Endothelial cell of umbilical vein (primary cell): ENCODE measurements at regions not wholly inside any gene's neighbourhood (a gene's known extent, or its start where the extent isn't known, plus 50 kb on each side); places are given as distances from the start of the nearest gene placed in this dataset.

Experiments used
- BruUV-seq: library from RNA; stranded (reverse); fragments of 400-500 nt; replicated peaks from 2 replicates; lab custom pipeline; 2021; lab: Mats Ljungman, UMichigan
- CTCF ChIA-PET: fragments of 300-600, 350-600 bp; sonication (Branson Sonifier 250); formaldehyde crosslinking; loops from one replicate; lab custom pipeline; 2021; ENCODE audit warnings: antibody characterized with exemption, inconsistent platforms; lab: Charles Lee
- POLR2A ChIA-PET: fragments of 300-600, 350-600 bp; sonication (Branson Sonifier 250); formaldehyde crosslinking; loops from one replicate; lab custom pipeline; 2021; ENCODE audit warnings: antibody characterized with exemption, inconsistent platforms; lab: Charles Lee
- DNase-seq: peaks from one replicate; pipeline ENCODE4 v3.0.0-alpha.2; 2011; ENCODE audit warnings: low read depth, low spot score
- FAIRE-seq: peaks from 2 replicates; lab custom pipeline; 2011; peaks lifted over from hg19 to GRCh38; lab: Jason Lieb, UNC
- H2AFZ ChIP-seq: 2 replicates; pipeline ENCODE4 v1.6.0; 2012; ENCODE audit warnings: low read depth, low read length, control low read depth, inconsistent platforms
- H3K27ac ChIP-seq: 2 replicates; pipeline ENCODE4 v1.5.1; 2011; ENCODE audit warnings: low read depth, mild to moderate bottlenecking, control low read depth, low read length, moderate library complexity; ENCODE audit not compliant: insufficient read depth
- H3K27me3 ChIP-seq, 2 experiments: 2 replicates each; pipeline versions ENCODE4 v1.6.0 to v1.6.1; 2011; ENCODE audit warnings: low read length in 2 of 2, mixed read lengths in 1 of 2; ENCODE audit not compliant: control insufficient read depth in 2 of 2, insufficient read depth in 2 of 2
- H3K36me3 ChIP-seq, 2 experiments: 2 replicates in 1 of 2; 3 replicates in 1 of 2; pipeline ENCODE4 v1.5.1; 2011; ENCODE audit warnings: low read length in 2 of 2, mild to moderate bottlenecking in 1 of 2, moderate library complexity in 1 of 2; ENCODE audit not compliant: control insufficient read depth in 2 of 2, insufficient read depth in 2 of 2; ENCODE audit errors: extremely low read depth in 1 of 2
- H3K4me1 ChIP-seq: 3 replicates; pipeline ENCODE4 v1.5.1; 2011; ENCODE audit warnings: mild to moderate bottlenecking, low read length; ENCODE audit not compliant: control insufficient read depth, insufficient read depth; ENCODE audit errors: extremely low read depth
- H3K4me2 ChIP-seq: 2 replicates; pipeline ENCODE4 v1.6.1; 2011; ENCODE audit warnings: low read length, control low read depth, mixed read lengths; ENCODE audit not compliant: insufficient read depth
- H3K4me3 ChIP-seq, 3 experiments: fragments of 200-600 bp in 1 of 3; sonication (generic), shearing (Covaris generic) in 1 of 3; replicated peaks in 1 of 3; 2 replicates each; pipeline ENCODE4 v1.5.1; 2011 to 2016; ENCODE audit warnings: control low read depth in 3 of 3, low read length in 3 of 3, mild to moderate bottlenecking in 2 of 3, inconsistent platforms in 1 of 3, low read depth in 1 of 3, moderate library complexity in 1 of 3; ENCODE audit not compliant: insufficient read depth in 1 of 3
- H3K79me2 ChIP-seq: 2 replicates; pipeline ENCODE4 v1.6.0; 2012; ENCODE audit warnings: low read length, inconsistent platforms; ENCODE audit not compliant: control insufficient read depth, insufficient read depth
- H3K9ac ChIP-seq: replicated peaks from 2 replicates; pipeline ENCODE3; 2011; ENCODE audit warnings: low read length, control low read depth; ENCODE audit not compliant: insufficient read depth; ENCODE audit errors: extremely low read depth
- H3K9me1 ChIP-seq: replicated peaks from 3 replicates; pipeline ENCODE4 v1.6.0; 2011; ENCODE audit warnings: mild to moderate bottlenecking, low read length; ENCODE audit not compliant: control insufficient read depth, insufficient read depth; ENCODE audit errors: extremely low read depth
- H3K9me3 ChIP-seq: replicated peaks from 2 replicates; pipeline ENCODE4 v1.5.1; 2012; ENCODE audit warnings: low read length, inconsistent platforms; ENCODE audit not compliant: control insufficient read depth, insufficient read depth
- H4K20me1 ChIP-seq: replicated peaks from 2 replicates; pipeline ENCODE3; 2011; ENCODE audit warnings: mild to moderate bottlenecking, low read length; ENCODE audit not compliant: control insufficient read depth, insufficient read depth; ENCODE audit errors: extremely low read depth
- EZH2 ChIP-seq: IDR thresholded peaks from 2 replicates; pipeline ENCODE4 v1.6.1; 2012; ENCODE audit warnings: borderline replicate concordance, low read depth, mild to moderate bottlenecking, moderate library complexity, low read length, inconsistent platforms; ENCODE audit not compliant: severe bottlenecking
- FOS ChIP-seq: IDR thresholded peaks from 2 replicates; pipeline ENCODE4 v1.6.1; 2011; ENCODE audit warnings: mild to moderate bottlenecking, low read length, moderate library complexity, borderline replicate concordance; ENCODE audit not compliant: insufficient read depth
- GATA2 ChIP-seq: IDR thresholded peaks from 2 replicates; pipeline ENCODE4 v1.7.0; 2011; ENCODE audit warnings: low read depth, mild to moderate bottlenecking, moderate library complexity, mixed read lengths, low read length; ENCODE audit not compliant: insufficient read length, insufficient read depth
- JUN ChIP-seq: IDR thresholded peaks from 2 replicates; pipeline ENCODE4 v1.6.1; 2011; ENCODE audit warnings: borderline replicate concordance, low read depth; ENCODE audit not compliant: insufficient read length, insufficient read depth
- MYC ChIP-seq: IDR thresholded peaks from one replicate; pipeline ENCODE4 v1.6.1; 2011; ENCODE audit warnings: mild to moderate bottlenecking, low read depth, low read length
- POLR2A ChIP-seq: IDR thresholded peaks from 2 replicates; pipeline ENCODE4 v1.6.1; 2012; ENCODE audit warnings: low read depth, mild to moderate bottlenecking, control low read depth, low read length
- POLR2AphosphoS5 ChIP-seq: IDR thresholded peaks from 2 replicates; pipeline ENCODE4 v1.6.1; 2012; ENCODE audit warnings: low read depth, mild to moderate bottlenecking, control low read depth, low read length, moderate library complexity; ENCODE audit not compliant: insufficient read depth
- dilution Hi-C: fragments of 300-500 bp; cut with MboI; formaldehyde crosslinking; loops from one replicate; pipeline ENCODE4 v1.15.0; 2019; ENCODE audit warnings: low sequenced_read_pairs; ENCODE audit not compliant: extremely low pct_ligation_motif_present
- intact Hi-C: fragments of 100-400 bp; cut with micrococcal nuclease; formaldehyde crosslinking; loops from one replicate; pipeline ENCODE4 v1.10.0; 2022
- TF ChIP-seq, protein P1 (sequence below): IDR thresholded peaks from 2 replicates; pipeline ENCODE4 v1.6.1; 2011; ENCODE audit not compliant: insufficient read depth, insufficient read length
- TF ChIP-seq, protein P2 (sequence below), 2 donors: IDR thresholded peaks; 1 replicate in 1 of 2; 2 replicates in 1 of 2; pipeline ENCODE4 v1.5.1; 2011; ENCODE audit warnings: low read length in 2 of 2, mild to moderate bottlenecking in 2 of 2, moderate library complexity in 2 of 2, control low read depth in 1 of 2, inconsistent platforms in 1 of 2, low read depth in 1 of 2; ENCODE audit not compliant: insufficient read depth in 1 of 2; ENCODE audit errors: extremely low read depth in 1 of 2

DNA sequence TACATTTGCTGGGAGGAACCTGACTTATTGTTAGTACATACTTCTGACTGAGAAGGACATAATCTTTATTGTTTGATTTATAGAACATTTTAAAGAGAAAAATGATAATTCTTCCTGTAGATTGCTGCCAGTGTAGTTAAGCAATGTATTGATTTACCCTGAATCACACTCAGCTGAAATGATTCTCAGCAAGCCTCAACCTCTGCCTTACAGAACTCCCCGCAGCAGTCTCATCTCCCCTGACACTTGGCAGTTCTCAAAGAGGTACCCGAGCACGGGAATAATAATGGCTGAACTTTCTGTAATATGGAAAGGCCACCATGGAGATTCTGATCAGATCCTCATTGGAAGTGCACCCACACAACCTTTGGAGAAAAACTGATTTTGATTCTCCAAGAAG, 74.9 kb upstream of the RFX3 start:
- intact Hi-C loops = no loop called here
- Histone ChIP-seq H3K9ac (no peak overlapping the region), H3K79me2 (no peaks in the 10 kb centered on the region), H4K20me1 (no peaks in the 10 kb centered on the region), H3K36me3 (no peaks in the 10 kb centered on the region), H3K9me3 (no peaks in the 10 kb centered on the region), H3K9me1 (no peaks in the 10 kb centered on the region), H3K27ac (no peak overlapping the region), H2AFZ (no peak overlapping the region), H3K4me3 (no peak overlapping the region), H3K27me3 (peaks cover 0 to 2% of the 10 kb centered on the region in 2 experiments), H3K4me1 (no peaks in the 10 kb centered on the region), H3K4me2 (no peak overlapping the region)
- ChIA-PET CTCF (interaction anchor here (0.9 kb wide), 1 partner anchor 9 kb away, joined by 3 read pairs; no protein-coding TSS in a partner anchor), POLR2A (no interaction called here)
- no peak for TF ChIP-seq GATA2
- TF ChIP-seq FOS = no peak
- DNase-seq (no peak), FAIRE-seq (no peak)
- dilution Hi-C loops = no loop called here
- no TSS peak for BruUV-seq

GRCh38 chr9:3597792-3598191, 72.0 kb upstream of the RFX3 start:
- H3K36me3 ChIP-seq = no peaks in the 10 kb centered on the region
- no peak overlapping the region for H3K4me3 ChIP-seq
- peaks cover 0 to 2% of the 10 kb centered on the region in 2 experiments for H3K27me3 ChIP-seq
- no peaks in the 10 kb centered on the region for H3K79me2 ChIP-seq
- H3K9ac ChIP-seq = no peak overlapping the region
- no peaks in the 10 kb centered on the region for H3K4me1 ChIP-seq
- POLR2A ChIA-PET = no interaction called here
- no TSS peak for BruUV-seq
- dilution Hi-C loops = no loop called here
- FAIRE-seq = no peak
- TF ChIP-seq POLR2A (no peak), JUN (no peak), POLR2AphosphoS5 (no peak), FOS (no peak), EZH2 (no peak), MYC (no peak), GATA2 (no peak)
- TF ChIP-seq, protein P1, sequence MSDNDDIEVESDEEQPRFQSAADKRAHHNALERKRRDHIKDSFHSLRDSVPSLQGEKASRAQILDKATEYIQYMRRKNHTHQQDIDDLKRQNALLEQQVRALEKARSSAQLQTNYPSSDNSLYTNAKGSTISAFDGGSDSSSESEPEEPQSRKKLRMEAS = no peak
- TF ChIP-seq, protein P2, sequence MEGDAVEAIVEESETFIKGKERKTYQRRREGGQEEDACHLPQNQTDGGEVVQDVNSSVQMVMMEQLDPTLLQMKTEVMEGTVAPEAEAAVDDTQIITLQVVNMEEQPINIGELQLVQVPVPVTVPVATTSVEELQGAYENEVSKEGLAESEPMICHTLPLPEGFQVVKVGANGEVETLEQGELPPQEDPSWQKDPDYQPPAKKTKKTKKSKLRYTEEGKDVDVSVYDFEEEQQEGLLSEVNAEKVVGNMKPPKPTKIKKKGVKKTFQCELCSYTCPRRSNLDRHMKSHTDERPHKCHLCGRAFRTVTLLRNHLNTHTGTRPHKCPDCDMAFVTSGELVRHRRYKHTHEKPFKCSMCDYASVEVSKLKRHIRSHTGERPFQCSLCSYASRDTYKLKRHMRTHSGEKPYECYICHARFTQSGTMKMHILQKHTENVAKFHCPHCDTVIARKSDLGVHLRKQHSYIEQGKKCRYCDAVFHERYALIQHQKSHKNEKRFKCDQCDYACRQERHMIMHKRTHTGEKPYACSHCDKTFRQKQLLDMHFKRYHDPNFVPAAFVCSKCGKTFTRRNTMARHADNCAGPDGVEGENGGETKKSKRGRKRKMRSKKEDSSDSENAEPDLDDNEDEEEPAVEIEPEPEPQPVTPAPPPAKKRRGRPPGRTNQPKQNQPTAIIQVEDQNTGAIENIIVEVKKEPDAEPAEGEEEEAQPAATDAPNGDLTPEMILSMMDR (IDR thresholded peaks at IDR 0.05; ENCODE audit: extremely low read depth in 1 of 2, insufficient read depth in 1 of 2, low read depth in 1 of 2, low read length in 2 of 2) = no peak
- no peaks in the 10 kb centered on the region for H3K9me3 ChIP-seq
- H3K4me2 ChIP-seq = no peak overlapping the region
- no peak for DNase-seq
- intact Hi-C loops = no loop called here
- no peak overlapping the region for H3K27ac ChIP-seq
- H4K20me1 ChIP-seq = no peaks in the 10 kb centered on the region
- H2AFZ ChIP-seq = no peak overlapping the region
- CTCF ChIA-PET = no interaction called here
- no peaks in the 10 kb centered on the region for H3K9me1 ChIP-seq
